DND-41 (cell line): ENCODE measurements at regions not wholly inside any gene's neighbourhood (a gene's known extent, or its start where the extent isn't known, plus 50 kb on each side); places are given as distances from the start of the nearest gene placed in this dataset.

Experiments
- EZH2 ChIP-seq: IDR thresholded peaks from 3 replicates; pipeline ENCODE4 v1.6.1; 2012; ENCODE audit warnings: borderline replicate concordance, low read depth, mild to moderate bottlenecking, moderate library complexity, low read length, inconsistent platforms; ENCODE audit not compliant: severe bottlenecking
- TF ChIP-seq, protein P1 (sequence below): IDR thresholded peaks from 2 replicates; pipeline ENCODE4 v1.5.1; 2012; ENCODE audit warnings: borderline replicate concordance, low read length, moderate library complexity, mild to moderate bottlenecking; ENCODE audit not compliant: poor library complexity, severe bottlenecking; ENCODE audit errors: extremely low read depth

DNA sequence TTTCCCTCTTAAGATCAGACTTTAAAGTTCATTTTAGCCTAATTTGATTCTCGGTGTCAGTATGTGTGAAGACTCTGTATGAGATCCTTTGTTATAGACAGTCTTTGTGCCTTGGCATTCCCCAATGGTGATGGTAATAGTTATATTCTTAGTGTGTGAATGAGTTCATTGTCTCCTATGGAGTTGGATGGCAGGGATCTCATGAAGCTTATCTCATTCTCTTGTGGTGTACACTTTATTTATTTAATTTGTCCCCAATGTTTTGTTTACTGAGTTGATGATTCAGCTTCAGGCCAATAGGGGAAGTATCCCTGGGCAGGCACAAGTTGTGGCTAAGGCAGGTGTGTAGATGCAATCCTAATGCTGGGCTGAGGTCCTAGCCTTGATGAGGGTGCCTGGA lies 222.0 kb upstream of the DPPA4 start:
- TF ChIP-seq EZH2, result no peak
- TF ChIP-seq, protein P1, sequence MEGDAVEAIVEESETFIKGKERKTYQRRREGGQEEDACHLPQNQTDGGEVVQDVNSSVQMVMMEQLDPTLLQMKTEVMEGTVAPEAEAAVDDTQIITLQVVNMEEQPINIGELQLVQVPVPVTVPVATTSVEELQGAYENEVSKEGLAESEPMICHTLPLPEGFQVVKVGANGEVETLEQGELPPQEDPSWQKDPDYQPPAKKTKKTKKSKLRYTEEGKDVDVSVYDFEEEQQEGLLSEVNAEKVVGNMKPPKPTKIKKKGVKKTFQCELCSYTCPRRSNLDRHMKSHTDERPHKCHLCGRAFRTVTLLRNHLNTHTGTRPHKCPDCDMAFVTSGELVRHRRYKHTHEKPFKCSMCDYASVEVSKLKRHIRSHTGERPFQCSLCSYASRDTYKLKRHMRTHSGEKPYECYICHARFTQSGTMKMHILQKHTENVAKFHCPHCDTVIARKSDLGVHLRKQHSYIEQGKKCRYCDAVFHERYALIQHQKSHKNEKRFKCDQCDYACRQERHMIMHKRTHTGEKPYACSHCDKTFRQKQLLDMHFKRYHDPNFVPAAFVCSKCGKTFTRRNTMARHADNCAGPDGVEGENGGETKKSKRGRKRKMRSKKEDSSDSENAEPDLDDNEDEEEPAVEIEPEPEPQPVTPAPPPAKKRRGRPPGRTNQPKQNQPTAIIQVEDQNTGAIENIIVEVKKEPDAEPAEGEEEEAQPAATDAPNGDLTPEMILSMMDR, result no peak
